Upper lobe of left lung (tissue), 4 donors: ENCODE measurements at regions not wholly inside any gene's neighbourhood (a gene's known extent, or its start where the extent isn't known, plus 50 kb on each side); places are given as distances from the start of the nearest gene placed in this dataset.

Source experiments
- EP300 ChIP-seq, 4 donors: sonication (generic); formaldehyde crosslinking; IDR thresholded peaks; one replicate each; pipeline ENCODE4 v1.5.1; 2017; ENCODE audit warnings: antibody characterized with exemption in 4 of 4, control low read depth in 2 of 4
- POLR2A ChIP-seq, 4 donors: fragments of 450-650 bp; IDR thresholded peaks; one replicate each; pipeline ENCODE4 v1.5.1; 2016 to 2017; ENCODE audit warnings: antibody characterized with exemption in 4 of 4, mild to moderate bottlenecking in 2 of 4
- POLR2AphosphoS5 ChIP-seq, 2 donors: sonication (generic); formaldehyde crosslinking; IDR thresholded peaks; one replicate each; pipeline ENCODE4 v1.5.1; 2017; ENCODE audit warnings: antibody characterized with exemption in 2 of 2
- TF ChIP-seq, protein P1 (sequence below), 6 experiments: fragments of 450-650 bp in 4 of 6; fragments of 200-600 bp in 2 of 6; sonication (generic) in 2 of 6; IDR thresholded peaks; one replicate each; pipeline ENCODE4 v1.5.1; 2016 to 2019; ENCODE audit warnings: antibody characterized with exemption in 6 of 6

DNA sequence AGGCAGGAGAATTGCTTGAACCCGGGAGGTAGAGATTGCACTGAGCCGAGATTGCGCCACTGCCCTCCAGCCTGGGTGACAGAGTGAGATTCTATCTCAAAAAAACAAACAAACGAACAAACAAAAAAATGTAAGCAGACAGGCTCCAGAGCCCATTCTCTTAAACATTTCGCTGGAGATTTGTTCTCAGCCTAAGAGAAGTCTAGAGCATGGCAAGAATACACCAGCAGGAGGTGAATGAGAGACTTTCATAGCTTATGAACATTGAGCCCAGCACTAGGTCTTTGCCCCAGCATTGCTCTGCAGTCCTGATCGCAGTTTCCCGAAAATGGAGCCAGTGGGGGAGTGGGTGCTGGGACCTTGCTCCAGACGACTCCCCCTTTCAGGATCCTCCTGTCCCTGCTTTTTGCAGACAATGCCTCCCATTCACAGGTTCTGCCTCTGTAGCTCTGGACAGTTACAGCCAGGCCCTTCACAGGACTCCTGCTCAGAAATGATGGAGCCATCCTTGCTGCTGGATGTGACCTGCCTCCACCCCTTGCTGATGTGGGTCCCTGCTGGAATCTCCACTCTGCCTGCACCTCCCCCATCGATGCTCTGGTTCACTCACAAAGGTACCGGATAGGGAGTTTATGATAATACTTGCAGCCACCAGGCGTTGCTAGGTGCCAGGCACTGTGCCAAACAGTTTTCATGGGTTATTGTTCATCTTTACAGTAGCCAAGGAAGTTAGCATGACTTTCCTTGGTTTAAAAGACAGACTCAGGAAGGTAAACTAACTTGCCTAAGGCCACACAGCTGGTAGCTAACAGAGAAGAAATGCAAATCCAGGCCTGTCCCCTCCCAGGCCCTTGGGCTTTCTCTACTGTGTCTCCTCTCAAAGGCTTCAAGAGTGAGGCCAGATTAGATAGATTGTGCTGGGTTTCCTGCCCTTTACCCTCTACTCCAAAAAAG, 329.7 kb upstream of the TLE3 start:
- TF ChIP-seq, protein P1, sequence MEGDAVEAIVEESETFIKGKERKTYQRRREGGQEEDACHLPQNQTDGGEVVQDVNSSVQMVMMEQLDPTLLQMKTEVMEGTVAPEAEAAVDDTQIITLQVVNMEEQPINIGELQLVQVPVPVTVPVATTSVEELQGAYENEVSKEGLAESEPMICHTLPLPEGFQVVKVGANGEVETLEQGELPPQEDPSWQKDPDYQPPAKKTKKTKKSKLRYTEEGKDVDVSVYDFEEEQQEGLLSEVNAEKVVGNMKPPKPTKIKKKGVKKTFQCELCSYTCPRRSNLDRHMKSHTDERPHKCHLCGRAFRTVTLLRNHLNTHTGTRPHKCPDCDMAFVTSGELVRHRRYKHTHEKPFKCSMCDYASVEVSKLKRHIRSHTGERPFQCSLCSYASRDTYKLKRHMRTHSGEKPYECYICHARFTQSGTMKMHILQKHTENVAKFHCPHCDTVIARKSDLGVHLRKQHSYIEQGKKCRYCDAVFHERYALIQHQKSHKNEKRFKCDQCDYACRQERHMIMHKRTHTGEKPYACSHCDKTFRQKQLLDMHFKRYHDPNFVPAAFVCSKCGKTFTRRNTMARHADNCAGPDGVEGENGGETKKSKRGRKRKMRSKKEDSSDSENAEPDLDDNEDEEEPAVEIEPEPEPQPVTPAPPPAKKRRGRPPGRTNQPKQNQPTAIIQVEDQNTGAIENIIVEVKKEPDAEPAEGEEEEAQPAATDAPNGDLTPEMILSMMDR (IDR thresholded peaks at IDR 0.05), result no peak
- TF ChIP-seq POLR2A (IDR thresholded peaks at IDR 0.05), result no peak
- TF ChIP-seq POLR2AphosphoS5 (IDR thresholded peaks at IDR 0.05), result no peak
- TF ChIP-seq EP300 (IDR thresholded peaks at IDR 0.05), result no peak
